DOHH2 (cell line): ENCODE measurements at regions not wholly inside any gene's neighbourhood (a gene's known extent, or its start where the extent isn't known, plus 50 kb on each side); places are given as distances from the start of the nearest gene placed in this dataset.
"Not testable (repeated sequence)": the region's sequence is repeated elsewhere in the genome, so short reads cannot be mapped to it uniquely, and the experiment has no call there.

Source experiments
- H3F3A ChIP-seq: fragments of 200-600 bp; sonication (generic), shearing (Covaris generic); 2 replicates; pipeline ENCODE4 v1.6.0; 2016; ENCODE audit warnings: antibody characterized with exemption, mild to moderate bottlenecking; ENCODE audit not compliant: control insufficient read depth, insufficient read depth
- H3K27ac ChIP-seq: fragments of 200-600 bp; sonication (generic); 2 replicates; pipeline ENCODE4 v1.5.1; 2014; ENCODE audit warnings: low read depth, mild to moderate bottlenecking, low read length, moderate library complexity
- H3K27me3 ChIP-seq: fragments of 200-600 bp; sonication (generic); 2 replicates; pipeline ENCODE4 v1.6.1; 2014; ENCODE audit warnings: mild to moderate bottlenecking, low read length, mixed read lengths; ENCODE audit not compliant: control insufficient read depth
- H3K36me3 ChIP-seq: fragments of 200-600 bp; sonication (generic); 2 replicates; pipeline ENCODE4 v1.6.1; 2014; ENCODE audit warnings: mild to moderate bottlenecking, low read length, moderate library complexity, mixed read lengths; ENCODE audit not compliant: control insufficient read depth
- H3K4me1 ChIP-seq: fragments of 200-600 bp; sonication (generic); 2 replicates; pipeline ENCODE4 v1.6.1; 2014; ENCODE audit warnings: mild to moderate bottlenecking, low read length, mixed read lengths; ENCODE audit not compliant: control insufficient read depth
- H3K4me2 ChIP-seq: fragments of 200-600 bp; sonication (generic); 2 replicates; pipeline ENCODE4 v1.6.0; 2014; ENCODE audit warnings: mild to moderate bottlenecking, low read length, moderate library complexity
- H3K4me3 ChIP-seq: fragments of 200-600 bp; sonication (generic); 2 replicates; pipeline ENCODE4 v1.5.1; 2014; ENCODE audit warnings: mild to moderate bottlenecking, low read length, mixed read lengths
- H3K79me2 ChIP-seq: fragments of 200-600 bp; sonication (generic); 2 replicates; pipeline ENCODE4 v1.6.1; 2014; ENCODE audit warnings: mild to moderate bottlenecking, low read length, mixed read lengths; ENCODE audit not compliant: control insufficient read depth
- H3K9me2 ChIP-seq: fragments of 200-600 bp; sonication (generic); replicated peaks from 2 replicates; pipeline ENCODE4 v1.6.1; 2014; ENCODE audit warnings: mild to moderate bottlenecking, low read length, mixed read lengths; ENCODE audit not compliant: control insufficient read depth
- H3K9me3 ChIP-seq: fragments of 200-600 bp; sonication (generic); 2 replicates; pipeline ENCODE4 v1.6.1; 2014; ENCODE audit warnings: antibody characterized with exemption, low read length, mixed read lengths; ENCODE audit not compliant: control insufficient read depth, insufficient read depth
- H4K20me1 ChIP-seq: fragments of 200-600 bp; sonication (generic); 2 replicates; pipeline ENCODE4 v1.6.0; 2014; ENCODE audit warnings: low read depth, mild to moderate bottlenecking, antibody characterized with exemption, low read length, moderate library complexity; ENCODE audit not compliant: control insufficient read depth, insufficient read depth

DNA sequence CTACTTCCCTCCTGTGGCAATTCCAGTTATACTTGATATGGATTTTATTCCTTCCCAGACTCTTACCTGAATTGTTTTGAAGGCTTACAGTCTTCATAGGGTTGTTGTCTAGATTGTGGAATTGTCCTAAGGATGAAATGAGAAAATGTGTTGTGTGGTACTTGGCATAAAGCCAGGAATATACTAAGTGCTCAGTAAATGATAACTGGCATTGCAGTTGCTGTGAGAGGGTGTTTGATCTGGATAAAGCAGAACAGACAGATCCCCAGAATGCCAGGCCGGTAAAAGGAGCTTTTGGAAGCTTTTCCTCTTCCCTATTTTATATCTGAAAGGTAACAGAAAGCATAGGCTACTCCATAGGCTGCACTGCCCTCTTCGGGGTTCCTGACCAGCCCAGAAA, 78.4 kb upstream of the IKBKE start:
- H4K20me1 ChIP-seq, H3K9me3 ChIP-seq, H3F3A ChIP-seq, H3K79me2 ChIP-seq, H3K27ac ChIP-seq, H3K4me3 ChIP-seq, H3K27me3 ChIP-seq, H3K36me3 ChIP-seq, H3K9me2 ChIP-seq, H3K4me2 ChIP-seq, H3K4me1 ChIP-seq: not testable (repeated sequence)

DNA sequence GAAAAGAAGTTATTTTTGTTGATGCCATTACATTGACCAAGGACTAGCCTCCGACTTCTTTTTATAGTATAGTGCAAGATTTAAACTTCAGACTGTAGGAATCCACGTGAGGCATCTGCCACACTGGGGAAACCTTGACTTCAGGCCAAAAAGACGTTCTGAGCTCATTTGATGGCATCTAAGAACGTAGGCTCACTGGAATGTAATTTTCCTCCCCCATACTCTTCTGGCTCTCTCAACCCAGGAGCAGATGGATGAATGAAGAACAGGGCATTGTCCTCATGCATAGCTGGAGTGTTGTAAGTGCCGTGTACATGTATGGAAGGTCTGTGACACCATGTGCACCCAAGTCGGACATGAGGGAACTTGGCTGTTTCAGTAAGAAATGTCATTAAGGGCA, 72.8 kb upstream of the IKBKE start:
- not testable (repeated sequence) for H3F3A ChIP-seq, H3K4me1 ChIP-seq, H4K20me1 ChIP-seq, H3K36me3 ChIP-seq, H3K4me2 ChIP-seq, H3K27me3 ChIP-seq, H3K27ac ChIP-seq, H3K79me2 ChIP-seq, H3K4me3 ChIP-seq, H3K9me2 ChIP-seq, H3K9me3 ChIP-seq

DNA sequence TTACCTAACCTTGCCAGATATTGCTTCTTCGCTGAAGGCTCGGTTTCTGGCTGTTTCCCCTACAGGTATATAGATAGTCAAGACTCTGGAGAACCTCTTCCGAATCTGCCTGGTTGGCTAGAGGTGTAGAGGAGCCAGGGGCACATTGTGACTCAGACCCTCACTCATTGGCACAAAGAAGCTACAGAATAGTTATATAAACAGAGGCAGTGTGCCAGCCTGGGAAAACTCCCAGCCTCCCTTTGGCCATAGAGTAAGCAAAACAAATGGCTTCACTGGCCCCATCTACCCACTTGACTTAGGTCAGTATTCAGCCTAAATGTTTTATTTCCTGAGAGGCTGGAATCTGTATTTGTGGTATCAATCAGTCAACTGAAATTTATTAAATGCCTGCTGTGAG, 72.0 kb upstream of the IKBKE start:
- not testable (repeated sequence) for H3K9me2 ChIP-seq, H3K27me3 ChIP-seq, H3K9me3 ChIP-seq, H3K4me1 ChIP-seq, H4K20me1 ChIP-seq, H3K4me2 ChIP-seq, H3F3A ChIP-seq, H3K27ac ChIP-seq, H3K79me2 ChIP-seq, H3K4me3 ChIP-seq, H3K36me3 ChIP-seq

GRCh38 chr1:206403612-206404307, 66.5 kb upstream of the IKBKE start:
- not testable (repeated sequence) for H3F3A ChIP-seq, H3K9me3 ChIP-seq, H3K79me2 ChIP-seq, H3K4me3 ChIP-seq, H3K27me3 ChIP-seq, H3K36me3 ChIP-seq, H3K27ac ChIP-seq, H4K20me1 ChIP-seq, H3K4me2 ChIP-seq, H3K9me2 ChIP-seq, H3K4me1 ChIP-seq

GRCh38 chr1:206404309-206405027, 65.8 kb upstream of the IKBKE start:
- not testable (repeated sequence) for H3K9me2 ChIP-seq, H3F3A ChIP-seq, H3K4me1 ChIP-seq, H4K20me1 ChIP-seq, H3K27ac ChIP-seq, H3K9me3 ChIP-seq, H3K27me3 ChIP-seq, H3K4me3 ChIP-seq, H3K4me2 ChIP-seq, H3K79me2 ChIP-seq, H3K36me3 ChIP-seq

GRCh38 chr1:206405282-206405681, 65.0 kb upstream of the IKBKE start:
- H3K9me2 ChIP-seq, H3K27me3 ChIP-seq, H3K4me3 ChIP-seq, H3K4me2 ChIP-seq, H3K36me3 ChIP-seq, H3K9me3 ChIP-seq, H4K20me1 ChIP-seq, H3K79me2 ChIP-seq, H3K27ac ChIP-seq, H3K4me1 ChIP-seq, H3F3A ChIP-seq: not testable (repeated sequence)

DNA sequence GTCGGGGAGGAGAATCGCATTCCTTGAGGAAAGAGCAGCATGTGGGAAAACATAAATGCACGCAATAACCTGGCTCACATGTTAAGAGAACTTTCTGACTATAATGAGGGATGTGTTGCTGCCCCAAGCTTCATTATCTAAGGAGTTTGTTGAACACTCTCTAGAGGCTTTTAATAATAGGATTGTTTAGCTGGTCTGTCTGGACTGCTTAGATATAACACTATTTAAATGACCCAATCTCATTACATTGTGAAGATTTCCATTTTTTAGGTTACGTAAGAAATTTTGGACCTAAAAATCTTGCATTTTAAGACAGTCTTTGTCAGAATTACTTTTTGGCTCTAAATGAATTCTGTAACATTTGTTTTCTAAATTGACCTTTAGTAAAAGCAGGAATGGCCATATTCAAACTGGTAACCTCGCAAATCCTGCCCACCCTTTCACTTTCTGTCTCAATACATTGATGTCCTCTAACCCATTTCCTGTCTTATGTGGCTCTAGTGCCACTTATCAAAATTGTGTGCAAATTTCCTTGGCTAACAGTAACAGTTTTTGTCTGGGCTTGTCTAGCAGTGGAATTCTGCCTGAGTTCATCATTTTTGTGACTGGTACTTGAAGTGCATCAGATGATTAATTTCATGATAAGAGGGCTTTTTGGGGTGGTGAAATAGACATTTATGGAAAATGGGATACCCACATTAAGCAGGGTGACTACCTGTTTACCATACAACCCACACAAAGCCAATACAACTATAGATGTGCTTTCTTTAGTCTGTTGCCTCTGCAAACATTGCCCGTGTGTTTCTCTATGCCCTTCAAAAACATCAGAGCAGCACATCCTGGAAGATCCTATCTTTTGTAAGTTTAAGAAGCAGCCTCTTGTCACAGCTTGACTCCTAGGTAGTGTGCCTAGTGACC, 61.6 kb upstream of the IKBKE start:
- H3K9me2 ChIP-seq, H3F3A ChIP-seq, H4K20me1 ChIP-seq, H3K27ac ChIP-seq, H3K9me3 ChIP-seq, H3K36me3 ChIP-seq, H3K4me1 ChIP-seq, H3K79me2 ChIP-seq, H3K4me3 ChIP-seq, H3K27me3 ChIP-seq, H3K4me2 ChIP-seq: not testable (repeated sequence)
